ENCODE measurements at regions not wholly inside any gene's neighbourhood (a gene's known extent, or its start where the extent isn't known, plus 50 kb on each side); places are given as distances from the start of the nearest gene placed in this dataset.

- no peaks in the 10 kb centered on the region for H3K9me3 ChIP-seq (ENCODE audit: control insufficient read depth, insufficient read depth, low read length)
- intact Hi-C loops (cut with micrococcal nuclease), result no loop called here
- DNase-seq (no peak), ATAC-seq (no peak)
- TF ChIP-seq CTCF (IDR thresholded peaks at IDR 0.05), result no peak
- peaks cover 8% of the 10 kb centered on the region for H3K4me1 ChIP-seq (ENCODE audit: control insufficient read depth, insufficient read depth, low read length)
- H3K36me3 ChIP-seq (ENCODE audit: control insufficient read depth, insufficient read depth, low read length), result no peaks in the 10 kb centered on the region
- peaks cover 14 to 22% of the 10 kb centered on the region in 2 donors for H3K27me3 Mint-ChIP-seq (ENCODE audit: low read depth in 2 of 2)
- no peak overlapping the region for H3K4me3 Mint-ChIP-seq
- no peaks in the 10 kb centered on the region for H3K27me3 ChIP-seq (ENCODE audit: control insufficient read depth, insufficient read depth, low read length)
- no peaks in the 10 kb centered on the region for H3K9me3 Mint-ChIP-seq
- no peaks in the 10 kb centered on the region for H3K4me1 Mint-ChIP-seq
- H3K36me3 Mint-ChIP-seq, result no peaks in the 10 kb centered on the region
- no peak overlapping the region for H3K27ac ChIP-seq (ENCODE audit: low read length)
- WGBS (ENCODE audit: insufficient coverage), result 61% methylated on average over 18 of the region's 18 CpGs
- no peak overlapping the region for H3K4me3 ChIP-seq (ENCODE audit: low read length)
- no peak overlapping the region for H3K27ac Mint-ChIP-seq
Measured at GRCh38 chr12:124655048-124655697, 87.8 kb upstream of the NCOR2 start.

- Mint-ChIP-seq H3K27ac (no peak overlapping the region), H3K9me3 (no peaks in the 10 kb centered on the region), H3K4me1 (no peaks in the 10 kb centered on the region), H3K27me3 (ENCODE audit: low read depth in 2 of 2) (peaks cover 14 to 22% of the 10 kb centered on the region in 2 donors), H3K36me3 (no peaks in the 10 kb centered on the region), H3K4me3 (no peak overlapping the region)
- 93% methylated on average over 13 of the region's 13 CpGs for WGBS (ENCODE audit: insufficient coverage)
- no peaks in the 10 kb centered on the region for H3K36me3 ChIP-seq (ENCODE audit: control insufficient read depth, insufficient read depth, low read length)
- peaks cover 8% of the 10 kb centered on the region for H3K4me1 ChIP-seq (ENCODE audit: control insufficient read depth, insufficient read depth, low read length)
- DNase-seq, result no peak
- no peak overlapping the region for H3K27ac ChIP-seq (ENCODE audit: low read length)
- ATAC-seq, result no peak
- H3K9me3 ChIP-seq (ENCODE audit: control insufficient read depth, insufficient read depth, low read length), result no peaks in the 10 kb centered on the region
- intact Hi-C loops (cut with micrococcal nuclease), result no loop called here
- no peaks in the 10 kb centered on the region for H3K27me3 ChIP-seq (ENCODE audit: control insufficient read depth, insufficient read depth, low read length)
- no peak for TF ChIP-seq CTCF (IDR thresholded peaks at IDR 0.05)
- H3K4me3 ChIP-seq (ENCODE audit: low read length), result no peak overlapping the region
Measured at GRCh38 chr12:124654666-124655047, 87.2 kb upstream of the NCOR2 start.

GRCh38 chr12:124653169-124653931 lies 85.9 kb upstream of the NCOR2 start:
- no peak for DNase-seq
- peaks cover 0 to 3% of the 10 kb centered on the region in 2 donors for H3K9me3 Mint-ChIP-seq
- no peak overlapping the region for H3K4me3 Mint-ChIP-seq
- no peaks in the 10 kb centered on the region for H3K36me3 Mint-ChIP-seq
- H3K27ac Mint-ChIP-seq, result no peak overlapping the region
- Histone ChIP-seq H3K4me1 (ENCODE audit: control insufficient read depth, insufficient read depth, low read length) (peaks cover 8% of the 10 kb centered on the region), H3K27me3 (ENCODE audit: control insufficient read depth, insufficient read depth, low read length) (no peaks in the 10 kb centered on the region), H3K4me3 (ENCODE audit: low read length) (no peak overlapping the region), H3K9me3 (ENCODE audit: control insufficient read depth, insufficient read depth, low read length) (peaks cover 5% of the 10 kb centered on the region), H3K27ac (ENCODE audit: low read length) (no peak overlapping the region), H3K36me3 (ENCODE audit: control insufficient read depth, insufficient read depth, low read length) (no peaks in the 10 kb centered on the region)
- no peak for TF ChIP-seq CTCF (IDR thresholded peaks at IDR 0.05)
- intact Hi-C loops (cut with micrococcal nuclease), result no loop called here
- ATAC-seq, result no peak
- peaks cover 14 to 19% of the 10 kb centered on the region in 2 donors for H3K27me3 Mint-ChIP-seq (ENCODE audit: low read depth in 2 of 2)
- 28% methylated on average over 17 of the region's 19 CpGs for WGBS (ENCODE audit: insufficient coverage)
- H3K4me1 Mint-ChIP-seq, result no peaks in the 10 kb centered on the region
